SU-DHL-6 (cell line): ENCODE measurements at regions not wholly inside any gene's neighbourhood (a gene's known extent, or its start where the extent isn't known, plus 50 kb on each side); places are given as distances from the start of the nearest gene placed in this dataset.

Experiments
- EZH2phosphoT487 ChIP-seq: fragments of 200-600 bp; sonication (generic), shearing (Covaris generic); conservative IDR thresholded peaks from 2 replicates; pipeline ENCODE4 v1.6.1; 2018; ENCODE audit warnings: mild to moderate bottlenecking, antibody characterized with exemption, low read length, moderate library complexity, mixed read lengths
- TF ChIP-seq, protein P1 (sequence below): fragments of 200-600 bp; sonication (generic); IDR thresholded peaks from one replicate; pipeline ENCODE4 v1.5.1; 2017; ENCODE audit warnings: antibody characterized with exemption, mild to moderate bottlenecking, low read length, moderate library complexity; ENCODE audit not compliant: insufficient read depth, poor library complexity, severe bottlenecking

DNA sequence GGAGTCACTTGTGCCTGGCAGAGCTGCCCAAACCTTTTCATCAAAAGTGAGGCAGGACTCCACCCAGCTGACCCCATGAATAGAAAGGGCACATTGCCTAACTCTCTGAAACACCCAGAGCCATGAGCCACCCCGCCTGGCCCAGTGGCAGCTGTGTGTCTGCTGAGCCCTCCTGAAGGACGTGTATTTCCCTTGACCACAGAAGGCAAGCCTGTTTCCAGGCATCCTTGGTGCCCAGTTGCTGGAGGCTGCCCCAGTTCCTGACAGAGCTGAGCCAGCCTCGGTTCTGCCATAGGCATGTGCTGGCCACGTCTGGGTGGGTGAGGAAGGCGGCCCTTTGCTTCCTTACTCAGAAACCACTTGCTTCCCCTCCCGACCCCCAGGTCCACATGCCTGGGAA lies 124.7 kb upstream of the GLI2 start:
- TF ChIP-seq, protein P1, sequence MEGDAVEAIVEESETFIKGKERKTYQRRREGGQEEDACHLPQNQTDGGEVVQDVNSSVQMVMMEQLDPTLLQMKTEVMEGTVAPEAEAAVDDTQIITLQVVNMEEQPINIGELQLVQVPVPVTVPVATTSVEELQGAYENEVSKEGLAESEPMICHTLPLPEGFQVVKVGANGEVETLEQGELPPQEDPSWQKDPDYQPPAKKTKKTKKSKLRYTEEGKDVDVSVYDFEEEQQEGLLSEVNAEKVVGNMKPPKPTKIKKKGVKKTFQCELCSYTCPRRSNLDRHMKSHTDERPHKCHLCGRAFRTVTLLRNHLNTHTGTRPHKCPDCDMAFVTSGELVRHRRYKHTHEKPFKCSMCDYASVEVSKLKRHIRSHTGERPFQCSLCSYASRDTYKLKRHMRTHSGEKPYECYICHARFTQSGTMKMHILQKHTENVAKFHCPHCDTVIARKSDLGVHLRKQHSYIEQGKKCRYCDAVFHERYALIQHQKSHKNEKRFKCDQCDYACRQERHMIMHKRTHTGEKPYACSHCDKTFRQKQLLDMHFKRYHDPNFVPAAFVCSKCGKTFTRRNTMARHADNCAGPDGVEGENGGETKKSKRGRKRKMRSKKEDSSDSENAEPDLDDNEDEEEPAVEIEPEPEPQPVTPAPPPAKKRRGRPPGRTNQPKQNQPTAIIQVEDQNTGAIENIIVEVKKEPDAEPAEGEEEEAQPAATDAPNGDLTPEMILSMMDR = no peak
- no peak for TF ChIP-seq EZH2phosphoT487
